ENCODE measurements at regions not wholly inside any gene's neighbourhood (a gene's known extent, or its start where the extent isn't known, plus 50 kb on each side); places are given as distances from the start of the nearest gene placed in this dataset.

DNA sequence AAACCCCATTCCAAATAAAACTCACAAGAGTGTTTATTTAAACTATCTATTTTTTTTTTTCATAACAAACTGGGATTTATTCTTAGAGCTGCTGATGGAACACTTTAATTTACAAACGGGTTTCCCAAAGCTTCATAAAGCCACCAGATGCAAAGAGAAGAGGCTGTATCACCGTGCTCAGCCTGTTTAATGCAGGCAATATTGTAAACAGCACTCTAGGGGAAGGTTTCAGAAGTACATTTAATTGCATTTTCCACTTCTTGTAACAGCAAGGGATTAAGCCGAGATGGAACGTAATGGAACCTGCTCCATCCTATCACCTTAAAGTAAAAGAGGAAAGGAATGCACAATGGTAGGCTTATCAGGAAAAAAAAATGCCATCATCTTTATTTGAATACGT, 550.6 kb upstream of the ARGLU1 start:
- TF ChIP-seq, protein P1, sequence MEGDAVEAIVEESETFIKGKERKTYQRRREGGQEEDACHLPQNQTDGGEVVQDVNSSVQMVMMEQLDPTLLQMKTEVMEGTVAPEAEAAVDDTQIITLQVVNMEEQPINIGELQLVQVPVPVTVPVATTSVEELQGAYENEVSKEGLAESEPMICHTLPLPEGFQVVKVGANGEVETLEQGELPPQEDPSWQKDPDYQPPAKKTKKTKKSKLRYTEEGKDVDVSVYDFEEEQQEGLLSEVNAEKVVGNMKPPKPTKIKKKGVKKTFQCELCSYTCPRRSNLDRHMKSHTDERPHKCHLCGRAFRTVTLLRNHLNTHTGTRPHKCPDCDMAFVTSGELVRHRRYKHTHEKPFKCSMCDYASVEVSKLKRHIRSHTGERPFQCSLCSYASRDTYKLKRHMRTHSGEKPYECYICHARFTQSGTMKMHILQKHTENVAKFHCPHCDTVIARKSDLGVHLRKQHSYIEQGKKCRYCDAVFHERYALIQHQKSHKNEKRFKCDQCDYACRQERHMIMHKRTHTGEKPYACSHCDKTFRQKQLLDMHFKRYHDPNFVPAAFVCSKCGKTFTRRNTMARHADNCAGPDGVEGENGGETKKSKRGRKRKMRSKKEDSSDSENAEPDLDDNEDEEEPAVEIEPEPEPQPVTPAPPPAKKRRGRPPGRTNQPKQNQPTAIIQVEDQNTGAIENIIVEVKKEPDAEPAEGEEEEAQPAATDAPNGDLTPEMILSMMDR (IDR thresholded peaks at IDR 0.05) = no peak
- TF ChIP-seq POLR2A (IDR thresholded peaks at IDR 0.05) = no peak
